Activated CD8-positive, alpha-beta T cell treated with anti-CD3 and anti-CD28 coated beads for 36 hours (primary cell): ENCODE measurements at regions not wholly inside any gene's neighbourhood (a gene's known extent, or its start where the extent isn't known, plus 50 kb on each side); places are given as distances from the start of the nearest gene placed in this dataset.

Source experiments
- ATAC-seq: fragments of 200-7000 bp; cut with Tn5 transposase; one replicate; pipeline ENCODE4 v1.10.0; 2021; ENCODE audit warnings: mild to moderate bottlenecking, moderate library complexity
- CTCF ChIA-PET: fragments of 350-600 bp; sonication (Branson Sonifier 250); formaldehyde crosslinking; loops from one replicate; lab custom pipeline; 2021; ENCODE audit warnings: antibody characterized with exemption; lab: Charles Lee
- POLR2A ChIA-PET: fragments of 350-600 bp; sonication (Branson Sonifier 250); formaldehyde crosslinking; loops from one replicate; lab custom pipeline; 2021; ENCODE audit warnings: antibody characterized with exemption; lab: Charles Lee
- DNase-seq: peaks from one replicate; pipeline ENCODE4 v3.0.0-alpha.2; 2020
- H3K27ac Mint-ChIP-seq: one replicate; pipeline ENCODE4 v1.8.0; 2021; ENCODE audit warnings: mild to moderate bottlenecking, mixed read lengths
- H3K27me3 Mint-ChIP-seq: one replicate; pipeline ENCODE4 v1.8.0; 2021; ENCODE audit warnings: mixed read lengths
- H3K36me3 Mint-ChIP-seq: one replicate; pipeline ENCODE4 v1.8.0; 2021; ENCODE audit warnings: low read depth, mixed read lengths
- H3K4me1 Mint-ChIP-seq: one replicate; pipeline ENCODE4 v1.8.0; 2021; ENCODE audit warnings: low read depth, mixed read lengths
- H3K4me3 Mint-ChIP-seq: one replicate; pipeline ENCODE4 v1.8.0; 2021; ENCODE audit warnings: mild to moderate bottlenecking, moderate library complexity, mixed read lengths
- H3K9me3 Mint-ChIP-seq: one replicate; pipeline ENCODE4 v1.8.0; 2021; ENCODE audit warnings: mixed read lengths
- intact Hi-C: fragments of 100-400 bp; cut with micrococcal nuclease; formaldehyde crosslinking; loops from one replicate; pipeline ENCODE4 v1.10.0; 2022
- TF ChIP-seq, protein P1 (sequence below): fragments of 200-600 bp; IDR thresholded peaks from one replicate; pipeline ENCODE4 v1.8.0; 2022; ENCODE audit warnings: antibody characterized with exemption, mild to moderate bottlenecking

DNA sequence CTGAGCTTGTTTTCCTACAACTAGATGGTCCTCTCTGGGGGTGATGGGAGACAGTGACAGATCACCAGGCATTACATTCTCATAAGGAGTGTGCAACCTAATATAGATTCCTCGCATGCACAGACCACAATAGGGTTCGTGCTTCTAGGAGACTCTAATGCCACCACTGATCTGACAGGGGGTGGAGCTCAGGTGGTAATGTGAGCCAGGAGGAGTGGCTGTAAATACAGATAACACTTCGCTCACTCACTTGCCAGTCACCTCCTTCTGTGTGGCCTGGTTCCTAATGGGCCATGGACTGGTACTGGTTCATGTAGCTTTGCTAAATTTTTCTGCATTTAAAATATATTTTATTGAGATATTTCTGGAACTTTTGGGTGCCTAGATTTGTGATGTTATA lies 202.3 kb upstream of the ZNF32 start:
- Mint-ChIP-seq H3K36me3 (peaks cover 2% of the 10 kb centered on the region), H3K4me1 (peaks cover 10% of the 10 kb centered on the region), H3K27me3 (no peaks in the 10 kb centered on the region), H3K9me3 (no peaks in the 10 kb centered on the region), H3K4me3 (no peak overlapping the region), H3K27ac (no peak overlapping the region)
- ATAC-seq (no peak), DNase-seq (no peak)
- TF ChIP-seq, protein P1, sequence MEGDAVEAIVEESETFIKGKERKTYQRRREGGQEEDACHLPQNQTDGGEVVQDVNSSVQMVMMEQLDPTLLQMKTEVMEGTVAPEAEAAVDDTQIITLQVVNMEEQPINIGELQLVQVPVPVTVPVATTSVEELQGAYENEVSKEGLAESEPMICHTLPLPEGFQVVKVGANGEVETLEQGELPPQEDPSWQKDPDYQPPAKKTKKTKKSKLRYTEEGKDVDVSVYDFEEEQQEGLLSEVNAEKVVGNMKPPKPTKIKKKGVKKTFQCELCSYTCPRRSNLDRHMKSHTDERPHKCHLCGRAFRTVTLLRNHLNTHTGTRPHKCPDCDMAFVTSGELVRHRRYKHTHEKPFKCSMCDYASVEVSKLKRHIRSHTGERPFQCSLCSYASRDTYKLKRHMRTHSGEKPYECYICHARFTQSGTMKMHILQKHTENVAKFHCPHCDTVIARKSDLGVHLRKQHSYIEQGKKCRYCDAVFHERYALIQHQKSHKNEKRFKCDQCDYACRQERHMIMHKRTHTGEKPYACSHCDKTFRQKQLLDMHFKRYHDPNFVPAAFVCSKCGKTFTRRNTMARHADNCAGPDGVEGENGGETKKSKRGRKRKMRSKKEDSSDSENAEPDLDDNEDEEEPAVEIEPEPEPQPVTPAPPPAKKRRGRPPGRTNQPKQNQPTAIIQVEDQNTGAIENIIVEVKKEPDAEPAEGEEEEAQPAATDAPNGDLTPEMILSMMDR: no peak
- ChIA-PET POLR2A (no interaction called here), CTCF (interaction anchor here (0.9 kb wide), 1 partner anchor 151 kb away, joined by 3 read pairs; no protein-coding TSS in a partner anchor)
- intact Hi-C loops: no loop called here

DNA sequence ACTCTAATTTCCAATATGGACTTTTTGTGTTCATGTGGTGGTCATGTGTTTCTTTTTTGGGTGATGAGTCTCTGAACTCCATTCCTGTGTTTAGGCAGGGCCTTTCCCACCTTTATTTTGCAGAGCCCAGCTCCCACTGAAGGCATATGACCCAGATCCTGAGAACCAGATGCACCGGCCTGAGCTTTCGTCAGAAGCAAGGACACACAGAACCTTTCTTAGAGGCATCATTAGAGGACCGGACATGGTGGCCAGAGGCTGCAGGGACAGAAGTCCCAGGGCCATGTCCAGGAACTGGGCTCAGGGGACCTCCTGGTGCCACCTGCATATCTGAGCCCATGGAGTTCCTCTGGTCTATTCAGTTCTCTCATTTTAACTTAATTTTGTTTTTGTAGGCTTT lies 200.9 kb upstream of the ZNF32 start:
- CTCF ChIA-PET: no interaction called here
- DNase-seq (no peak), ATAC-seq (no peak)
- peaks cover 2% of the 10 kb centered on the region for H3K36me3 Mint-ChIP-seq
- POLR2A ChIA-PET: no interaction called here
- H3K4me3 Mint-ChIP-seq: no peak overlapping the region
- TF ChIP-seq, protein P1: no peak
- no peaks in the 10 kb centered on the region for H3K27me3 Mint-ChIP-seq
- intact Hi-C loops: no loop called here
- no peaks in the 10 kb centered on the region for H3K9me3 Mint-ChIP-seq
- H3K4me1 Mint-ChIP-seq: peaks cover 20% of the 10 kb centered on the region
- H3K27ac Mint-ChIP-seq: no peak overlapping the region

DNA sequence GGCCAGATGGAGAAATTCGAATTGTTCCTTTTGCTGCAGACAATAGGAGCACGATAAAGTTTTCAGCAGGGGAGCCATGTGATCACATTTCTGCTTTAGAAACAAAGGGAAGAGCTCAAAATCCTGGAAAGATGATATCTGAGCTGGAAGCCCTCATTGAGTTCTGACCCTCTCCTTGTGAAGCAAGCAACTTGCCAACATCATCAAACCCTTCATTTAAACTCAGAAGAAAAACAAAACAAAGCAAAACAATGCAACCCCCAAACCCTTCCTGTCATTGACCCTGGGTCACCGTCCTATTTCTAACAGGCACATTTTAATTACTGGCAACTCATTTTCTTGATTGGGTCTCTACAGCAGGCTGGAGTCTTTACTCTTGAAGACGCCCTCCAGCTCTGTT lies 198.3 kb upstream of the ZNF32 start:
- CTCF ChIA-PET: interaction anchor here (0.9 to 1.2 kb wide), 2 partner anchors 37 to 38 kb away, joined by 3 read pairs; no protein-coding TSS in a partner anchor
- no peak overlapping the region for H3K27ac Mint-ChIP-seq
- peaks cover 2% of the 10 kb centered on the region for H3K36me3 Mint-ChIP-seq
- no peak for ATAC-seq
- H3K27me3 Mint-ChIP-seq: no peaks in the 10 kb centered on the region
- H3K4me3 Mint-ChIP-seq: no peak overlapping the region
- intact Hi-C loops: no loop called here
- DNase-seq: no peak
- POLR2A ChIA-PET: no interaction called here
- peaks cover 20% of the 10 kb centered on the region for H3K4me1 Mint-ChIP-seq
- no peaks in the 10 kb centered on the region for H3K9me3 Mint-ChIP-seq
- TF ChIP-seq, protein P1: no peak

DNA sequence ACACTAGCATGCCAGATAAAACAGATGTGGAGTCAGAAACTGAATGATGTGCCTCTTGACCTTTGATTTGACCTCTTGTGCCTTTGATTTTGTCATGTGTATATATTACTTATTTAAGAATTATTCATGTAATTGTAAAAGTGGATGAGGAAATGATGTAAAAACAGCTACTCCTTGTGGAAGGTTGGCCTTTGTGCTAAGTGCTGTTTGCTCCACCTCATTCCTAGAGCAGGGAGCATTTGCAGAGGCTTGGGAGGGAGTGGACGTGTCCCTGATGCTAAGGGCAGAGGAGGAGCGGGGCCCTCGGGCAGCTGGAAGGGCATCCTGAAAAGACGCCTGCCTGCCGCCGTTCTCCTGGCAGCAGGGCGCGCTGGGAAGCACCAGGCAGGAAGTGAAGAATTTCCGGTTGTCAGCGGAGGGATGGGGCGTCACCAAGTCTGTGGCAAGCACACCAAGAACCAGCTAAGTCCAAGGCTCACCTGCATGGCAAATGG lies 197.6 kb upstream of the ZNF32 start:
- H3K4me3 Mint-ChIP-seq: peak overlapping the region; percentile 44
- TF ChIP-seq, protein P1: no peak
- ChIA-PET CTCF (interaction anchor here (0.9 to 1.2 kb wide), 2 partner anchors 36 to 39 kb away, joined by 3 read pairs; no protein-coding TSS in a partner anchor), POLR2A (no interaction called here)
- H3K27ac Mint-ChIP-seq: peak overlapping the region; percentile 76
- peaks cover 20% of the 10 kb centered on the region for H3K4me1 Mint-ChIP-seq
- DNase-seq (peak; percentile 52), ATAC-seq (peak; percentile 76)
- peaks cover 2% of the 10 kb centered on the region for H3K36me3 Mint-ChIP-seq
- no peaks in the 10 kb centered on the region for H3K9me3 Mint-ChIP-seq
- H3K27me3 Mint-ChIP-seq: no peaks in the 10 kb centered on the region
- intact Hi-C loops: no loop called here

DNA sequence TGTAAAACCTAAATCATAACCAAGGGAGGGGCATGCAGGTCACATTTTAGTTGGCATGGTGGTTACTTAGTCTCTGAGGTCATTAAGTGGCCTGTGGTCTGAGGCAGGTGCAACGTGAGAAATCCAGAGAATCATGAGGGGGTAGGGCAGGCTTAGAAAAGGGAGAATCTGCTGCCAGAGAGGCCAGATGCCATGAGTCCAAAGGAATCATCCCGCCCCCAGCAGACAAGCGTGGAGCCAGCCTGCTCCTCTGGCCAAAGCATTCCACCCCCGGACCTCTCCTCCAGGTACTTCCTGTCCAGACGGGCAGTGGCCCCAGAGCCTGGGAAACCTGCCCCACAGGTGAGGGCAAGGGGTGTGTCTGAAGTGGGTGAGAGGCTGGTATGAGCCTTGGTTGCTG lies 196.4 kb upstream of the ZNF32 start:
- H3K36me3 Mint-ChIP-seq: peaks cover 2% of the 10 kb centered on the region

More for the DNA sequence above, 196.4 kb upstream of the ZNF32 start:
- ChIA-PET CTCF (no interaction called here), POLR2A (no interaction called here)
- H3K4me3 Mint-ChIP-seq: no peak overlapping the region
- ATAC-seq: no peak
- DNase-seq: no peak
- no peak overlapping the region for H3K27ac Mint-ChIP-seq
- TF ChIP-seq, protein P1: no peak
- intact Hi-C loops: no loop called here
- no peaks in the 10 kb centered on the region for H3K9me3 Mint-ChIP-seq
- no peaks in the 10 kb centered on the region for H3K27me3 Mint-ChIP-seq
- peaks cover 20% of the 10 kb centered on the region for H3K4me1 Mint-ChIP-seq
